Osteocyte (in vitro differentiated cells): ENCODE measurements at regions not wholly inside any gene's neighbourhood (a gene's known extent, or its start where the extent isn't known, plus 50 kb on each side); places are given as distances from the start of the nearest gene placed in this dataset.

Experiments
- DNase-seq: peaks from one replicate; pipeline ENCODE4 v3.0.0; 2021; ENCODE audit warnings: mixed read lengths; ENCODE audit not compliant: unreplicated experiment; ENCODE audit errors: extremely low spot score
- H3K27ac Mint-ChIP-seq: one replicate; pipeline ENCODE4 v1.8.0; 2021; ENCODE audit warnings: mild to moderate bottlenecking, mixed read lengths; ENCODE audit not compliant: unreplicated experiment
- H3K27me3 Mint-ChIP-seq: one replicate; pipeline ENCODE4 v1.8.0; 2021; ENCODE audit warnings: mixed read lengths; ENCODE audit not compliant: unreplicated experiment
- H3K36me3 Mint-ChIP-seq: one replicate; pipeline ENCODE4 v1.8.0; 2021; ENCODE audit warnings: mixed read lengths; ENCODE audit not compliant: unreplicated experiment
- H3K4me1 Mint-ChIP-seq: one replicate; pipeline ENCODE4 v1.8.0; 2021; ENCODE audit warnings: mixed read lengths; ENCODE audit not compliant: unreplicated experiment
- H3K4me3 Mint-ChIP-seq: one replicate; pipeline ENCODE4 v1.8.0; 2021; ENCODE audit warnings: mild to moderate bottlenecking, moderate library complexity, mixed read lengths; ENCODE audit not compliant: unreplicated experiment
- H3K9me3 Mint-ChIP-seq: one replicate; pipeline ENCODE4 v1.8.0; 2021; ENCODE audit warnings: mixed read lengths; ENCODE audit not compliant: unreplicated experiment
- TF ChIP-seq, protein P1 (sequence below): fragments of 200-600 bp; sonication (generic); IDR thresholded peaks from 2 replicates; pipeline ENCODE4 v1.5.0; 2021; ENCODE audit warnings: antibody characterized with exemption, mild to moderate bottlenecking, moderate library complexity

- Mint-ChIP-seq H3K36me3 (no peaks in the 10 kb centered on the region), H3K4me1 (no peaks in the 10 kb centered on the region), H3K9me3 (peaks cover 11% of the 10 kb centered on the region), H3K27me3 (no peaks in the 10 kb centered on the region), H3K27ac (no peak overlapping the region), H3K4me3 (no peak overlapping the region)
- TF ChIP-seq, protein P1, sequence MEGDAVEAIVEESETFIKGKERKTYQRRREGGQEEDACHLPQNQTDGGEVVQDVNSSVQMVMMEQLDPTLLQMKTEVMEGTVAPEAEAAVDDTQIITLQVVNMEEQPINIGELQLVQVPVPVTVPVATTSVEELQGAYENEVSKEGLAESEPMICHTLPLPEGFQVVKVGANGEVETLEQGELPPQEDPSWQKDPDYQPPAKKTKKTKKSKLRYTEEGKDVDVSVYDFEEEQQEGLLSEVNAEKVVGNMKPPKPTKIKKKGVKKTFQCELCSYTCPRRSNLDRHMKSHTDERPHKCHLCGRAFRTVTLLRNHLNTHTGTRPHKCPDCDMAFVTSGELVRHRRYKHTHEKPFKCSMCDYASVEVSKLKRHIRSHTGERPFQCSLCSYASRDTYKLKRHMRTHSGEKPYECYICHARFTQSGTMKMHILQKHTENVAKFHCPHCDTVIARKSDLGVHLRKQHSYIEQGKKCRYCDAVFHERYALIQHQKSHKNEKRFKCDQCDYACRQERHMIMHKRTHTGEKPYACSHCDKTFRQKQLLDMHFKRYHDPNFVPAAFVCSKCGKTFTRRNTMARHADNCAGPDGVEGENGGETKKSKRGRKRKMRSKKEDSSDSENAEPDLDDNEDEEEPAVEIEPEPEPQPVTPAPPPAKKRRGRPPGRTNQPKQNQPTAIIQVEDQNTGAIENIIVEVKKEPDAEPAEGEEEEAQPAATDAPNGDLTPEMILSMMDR = no peak
- DNase-seq = peak; percentile 79
Observed at GRCh38 chr14:104512771-104513640, 66.6 kb upstream of the C14orf180 start.

GRCh38 chr14:104513641-104514046 is 65.9 kb upstream of the C14orf180 start:
- Mint-ChIP-seq H3K27ac (no peak overlapping the region), H3K36me3 (no peaks in the 10 kb centered on the region), H3K4me3 (no peak overlapping the region), H3K27me3 (no peaks in the 10 kb centered on the region), H3K4me1 (no peaks in the 10 kb centered on the region), H3K9me3 (peaks cover 7% of the 10 kb centered on the region)
- TF ChIP-seq, protein P1 = no peak
- no peak for DNase-seq

DNA sequence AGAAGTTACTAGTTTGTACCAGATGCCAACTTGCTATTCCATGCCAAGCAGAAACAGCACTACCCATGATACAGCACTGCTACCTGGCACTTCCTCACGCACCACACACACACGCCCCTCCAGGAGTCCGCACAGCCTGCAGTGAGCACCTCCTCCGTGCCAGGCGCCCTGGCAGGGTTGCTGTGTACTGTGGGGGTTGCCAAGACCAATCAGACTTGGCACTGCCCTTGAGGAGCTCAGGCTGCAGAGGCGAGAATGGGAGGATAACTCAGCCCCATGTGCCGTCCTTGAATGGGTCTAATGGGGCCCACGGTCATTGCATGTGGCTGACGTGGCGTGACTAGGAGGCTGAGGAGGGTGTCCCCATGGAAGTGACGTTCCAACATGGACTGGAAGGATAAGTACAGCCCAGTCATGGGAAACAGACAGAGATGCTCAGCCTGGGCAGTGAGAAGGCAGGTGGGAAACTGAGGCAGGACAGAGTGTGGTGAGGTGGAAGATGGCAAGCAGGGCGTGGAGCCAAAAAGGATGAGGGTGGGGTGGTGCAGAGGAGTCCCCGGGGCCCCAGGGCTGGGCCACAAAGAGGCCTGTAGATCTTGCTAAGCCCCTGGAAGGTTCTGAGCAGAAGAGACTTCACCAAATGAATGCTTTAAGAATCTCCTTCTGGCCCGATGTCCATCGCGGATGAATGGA is 65.3 kb upstream of the C14orf180 start:
- H3K4me1 Mint-ChIP-seq = no peaks in the 10 kb centered on the region
- no peaks in the 10 kb centered on the region for H3K27me3 Mint-ChIP-seq
- peak; percentile 66 for DNase-seq
- H3K4me3 Mint-ChIP-seq = no peak overlapping the region
- H3K27ac Mint-ChIP-seq = no peak overlapping the region
- H3K36me3 Mint-ChIP-seq = no peaks in the 10 kb centered on the region
- peaks cover 7% of the 10 kb centered on the region for H3K9me3 Mint-ChIP-seq
- TF ChIP-seq, protein P1 = no peak

- H3K4me1 Mint-ChIP-seq = no peaks in the 10 kb centered on the region
- peaks cover 7% of the 10 kb centered on the region for H3K9me3 Mint-ChIP-seq
- H3K4me3 Mint-ChIP-seq = no peak overlapping the region
- H3K27ac Mint-ChIP-seq = no peak overlapping the region
- no peaks in the 10 kb centered on the region for H3K36me3 Mint-ChIP-seq
- H3K27me3 Mint-ChIP-seq = no peaks in the 10 kb centered on the region
- TF ChIP-seq, protein P1 = no peak
- peak; percentile 65 for DNase-seq
Observed at GRCh38 chr14:104515059-104515810, 64.3 kb upstream of the C14orf180 start.
